Astrocyte of the spinal cord (primary cell): ENCODE measurements at regions not wholly inside any gene's neighbourhood (a gene's known extent, or its start where the extent isn't known, plus 50 kb on each side); places are given as distances from the start of the nearest gene placed in this dataset.

Experiments used
- DNase-seq: peaks from one replicate; pipeline ENCODE4 v3.0.0; 2011; ENCODE audit warnings: low read depth, low spot score
- H3K4me3 ChIP-seq: 2 replicates; pipeline ENCODE4 v1.5.1; 2011; ENCODE audit warnings: low read depth, mild to moderate bottlenecking, low read length, moderate library complexity
- in situ Hi-C: cut with HindIII; loops from 2 replicates; pipeline ENCODE4 v1.10.0; 2017; ENCODE audit warnings: low sequenced_read_pairs
- TF ChIP-seq, protein P1 (sequence below): IDR thresholded peaks from 2 replicates; pipeline ENCODE4 v1.5.1; 2012; ENCODE audit warnings: low read depth, mild to moderate bottlenecking, low read length, inconsistent platforms

GRCh38 chr19:31908080-31908479, 437.3 kb upstream of the ZNF507 start:
- TF ChIP-seq, protein P1, sequence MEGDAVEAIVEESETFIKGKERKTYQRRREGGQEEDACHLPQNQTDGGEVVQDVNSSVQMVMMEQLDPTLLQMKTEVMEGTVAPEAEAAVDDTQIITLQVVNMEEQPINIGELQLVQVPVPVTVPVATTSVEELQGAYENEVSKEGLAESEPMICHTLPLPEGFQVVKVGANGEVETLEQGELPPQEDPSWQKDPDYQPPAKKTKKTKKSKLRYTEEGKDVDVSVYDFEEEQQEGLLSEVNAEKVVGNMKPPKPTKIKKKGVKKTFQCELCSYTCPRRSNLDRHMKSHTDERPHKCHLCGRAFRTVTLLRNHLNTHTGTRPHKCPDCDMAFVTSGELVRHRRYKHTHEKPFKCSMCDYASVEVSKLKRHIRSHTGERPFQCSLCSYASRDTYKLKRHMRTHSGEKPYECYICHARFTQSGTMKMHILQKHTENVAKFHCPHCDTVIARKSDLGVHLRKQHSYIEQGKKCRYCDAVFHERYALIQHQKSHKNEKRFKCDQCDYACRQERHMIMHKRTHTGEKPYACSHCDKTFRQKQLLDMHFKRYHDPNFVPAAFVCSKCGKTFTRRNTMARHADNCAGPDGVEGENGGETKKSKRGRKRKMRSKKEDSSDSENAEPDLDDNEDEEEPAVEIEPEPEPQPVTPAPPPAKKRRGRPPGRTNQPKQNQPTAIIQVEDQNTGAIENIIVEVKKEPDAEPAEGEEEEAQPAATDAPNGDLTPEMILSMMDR = no peak
- in situ Hi-C loops = no loop called here
- DNase-seq = no peak
- no peak overlapping the region for H3K4me3 ChIP-seq

GRCh38 chr19:31908496-31909225, 436.7 kb upstream of the ZNF507 start:
- in situ Hi-C loops = no loop called here
- DNase-seq = no peak
- TF ChIP-seq, protein P1 = no peak
- no peak overlapping the region for H3K4me3 ChIP-seq

DNA sequence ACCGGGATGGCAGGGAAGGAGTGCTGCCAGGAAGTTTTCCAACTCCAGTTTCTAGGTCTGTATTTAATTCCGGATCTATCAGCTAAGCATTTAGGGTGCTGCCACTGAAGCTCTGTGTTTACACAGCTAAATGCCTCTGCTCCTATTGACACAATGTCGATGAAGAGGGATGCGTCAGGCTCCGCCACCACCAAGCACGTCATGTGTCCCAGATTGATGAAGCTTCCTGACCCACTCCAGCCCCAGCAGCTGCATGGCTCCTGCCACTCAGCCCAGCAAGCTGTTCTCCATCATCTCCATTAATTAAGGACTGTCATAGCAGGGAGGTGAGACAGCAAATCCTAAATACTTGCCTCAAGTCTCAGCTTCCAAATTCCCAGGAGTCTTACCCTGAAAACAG, 435.2 kb upstream of the ZNF507 start:
- no peak for DNase-seq
- no peak overlapping the region for H3K4me3 ChIP-seq

GRCh38 chr19:31911577-31911976, 433.8 kb upstream of the ZNF507 start:
- H3K4me3 ChIP-seq = no peak overlapping the region
- DNase-seq = no peak
- TF ChIP-seq, protein P1 = no peak
- in situ Hi-C loops = no loop called here

More for the DNA sequence above, 435.2 kb upstream of the ZNF507 start:
- TF ChIP-seq, protein P1 = no peak
- in situ Hi-C loops = no loop called here

GRCh38 chr19:31913103-31913661, 432.2 kb upstream of the ZNF507 start:
- TF ChIP-seq, protein P1 = no peak
- in situ Hi-C loops = no loop called here

DNA sequence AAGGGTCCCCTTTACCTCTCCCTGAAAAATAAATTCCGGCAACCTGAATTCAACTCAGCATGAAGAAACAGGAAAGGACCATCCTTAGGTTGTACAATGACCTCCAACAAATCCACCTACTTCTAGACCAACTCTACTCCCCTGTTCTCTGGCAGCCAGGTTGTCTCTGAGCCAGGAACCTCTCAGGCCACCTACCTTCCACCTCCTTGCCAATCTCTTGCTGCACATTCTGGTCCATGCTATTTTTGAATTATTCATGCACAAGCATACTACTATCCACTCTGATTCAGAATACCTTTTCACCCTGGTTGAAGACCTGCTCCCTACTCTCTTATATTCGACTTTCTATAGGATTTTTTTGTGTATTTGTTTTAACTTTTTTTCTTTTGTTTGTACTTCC, 415.0 kb upstream of the ZNF507 start:
- H3K4me3 ChIP-seq = no peak overlapping the region
- in situ Hi-C loops = no loop called here
- TF ChIP-seq, protein P1 = no peak
- DNase-seq = no peak

More at GRCh38 chr19:31913103-31913661, 432.2 kb upstream of the ZNF507 start:
- H3K4me3 ChIP-seq = no peak overlapping the region
- DNase-seq = no peak
